HUES64 (cell line): ENCODE measurements at regions not wholly inside any gene's neighbourhood (a gene's known extent, or its start where the extent isn't known, plus 50 kb on each side); places are given as distances from the start of the nearest gene placed in this dataset.
"Not testable (repeated sequence)": the region's sequence is repeated elsewhere in the genome, so short reads cannot be mapped to it uniquely, and the experiment has no call there.

Experiments
- H3K27ac ChIP-seq: 2 replicates; pipeline ENCODE4 v1.7.0; 2013; ENCODE audit warnings: low read depth, low read length, inconsistent platforms
- H3K27me3 ChIP-seq: 2 replicates; pipeline ENCODE4 v1.6.1; 2013; ENCODE audit warnings: mild to moderate bottlenecking, low read length; ENCODE audit not compliant: insufficient read depth
- H3K36me3 ChIP-seq: 2 replicates; pipeline ENCODE4 v1.6.1; 2013; ENCODE audit warnings: mild to moderate bottlenecking, low read length; ENCODE audit not compliant: insufficient read depth
- H3K4me1 ChIP-seq: 2 replicates; pipeline ENCODE4 v1.6.1; 2013; ENCODE audit warnings: mild to moderate bottlenecking, low read length, moderate library complexity; ENCODE audit not compliant: insufficient read depth
- H3K4me3 ChIP-seq: 2 replicates; pipeline ENCODE4 v1.5.1; 2013; ENCODE audit warnings: mild to moderate bottlenecking, low read length, moderate library complexity
- H3K9ac ChIP-seq: 2 replicates; pipeline ENCODE4 v1.6.1; 2013; ENCODE audit warnings: mild to moderate bottlenecking, low read depth, low read length
- H3K9me3 ChIP-seq: 2 replicates; pipeline ENCODE4 v1.6.1; 2013; ENCODE audit warnings: low read depth, low read length; ENCODE audit not compliant: insufficient read depth
- WGBS: fragments of 150-250, 120-280 bp; methylation state at CpG from one replicate; pipeline ENCODE4 v1.1.7; 2013; ENCODE audit warnings: missing lambda C conversion rate; 5-methylcytosine and 5-hydroxymethylcytosine counted together

DNA sequence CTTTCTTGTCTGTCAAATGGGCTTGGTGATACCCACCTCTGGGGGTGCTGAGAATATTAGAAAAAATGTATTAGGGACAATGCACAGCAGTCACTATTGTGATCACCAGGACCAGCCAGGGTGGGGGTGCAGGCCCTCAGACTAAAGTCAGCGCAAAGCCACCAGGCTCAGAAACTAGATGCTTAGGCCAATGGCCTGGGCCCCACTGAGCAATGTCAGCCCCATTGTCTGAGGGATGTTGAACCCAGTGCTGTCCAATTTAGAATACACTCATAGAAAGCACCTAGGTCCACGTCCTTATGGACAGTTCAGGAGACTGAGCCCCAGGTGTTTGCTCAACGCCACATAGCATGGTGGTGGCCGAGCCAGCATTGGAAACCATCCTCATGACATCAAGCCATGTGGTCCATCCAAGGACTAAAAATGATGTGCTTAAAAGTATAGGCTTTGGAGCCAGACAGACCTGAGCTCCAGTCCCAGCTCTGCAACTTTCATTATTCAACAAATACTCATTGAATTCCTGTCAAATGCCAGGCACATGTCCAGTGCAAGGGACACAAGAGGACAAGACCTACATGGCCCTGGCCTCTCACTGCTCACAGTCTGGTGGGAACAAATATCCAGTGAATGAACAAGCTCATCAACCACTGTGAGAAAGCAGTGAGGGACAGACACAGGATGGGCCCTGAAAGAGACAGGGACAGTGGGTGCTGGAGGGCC is 273.8 kb downstream of the MATN1 start:
- no peak overlapping the region for H3K4me3 ChIP-seq
- H3K36me3 ChIP-seq = no peaks in the 10 kb centered on the region
- WGBS = 92% methylated on average over 4 of the region's 4 CpGs
- no peak overlapping the region for H3K27ac ChIP-seq
- H3K9me3 ChIP-seq = no peaks in the 10 kb centered on the region
- no peaks in the 10 kb centered on the region for H3K4me1 ChIP-seq
- no peak overlapping the region for H3K9ac ChIP-seq
- no peaks in the 10 kb centered on the region for H3K27me3 ChIP-seq

DNA sequence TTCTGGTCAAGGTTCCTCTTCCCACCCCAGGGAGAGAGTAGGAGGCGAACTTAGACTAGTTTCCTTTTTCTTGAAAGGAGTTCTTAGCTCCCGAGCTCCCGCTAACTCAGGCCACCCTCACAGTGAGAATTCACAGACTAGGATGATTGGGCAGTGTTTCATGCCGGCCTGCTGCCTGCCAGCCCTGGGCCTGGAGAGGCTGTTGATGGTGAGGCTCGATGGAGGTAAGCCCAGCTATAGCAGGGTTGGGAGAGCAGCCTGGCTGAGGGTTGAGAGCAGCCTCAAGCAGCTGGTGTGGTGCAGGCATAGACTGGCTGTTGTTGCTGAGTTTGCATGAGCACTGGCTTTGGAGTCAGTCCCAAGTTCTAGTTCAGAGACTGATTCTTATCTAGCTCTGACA is 274.4 kb downstream of the MATN1 start:
- Histone ChIP-seq H3K27ac (no peak overlapping the region), H3K4me1 (no peaks in the 10 kb centered on the region), H3K9ac (no peak overlapping the region), H3K27me3 (no peaks in the 10 kb centered on the region), H3K4me3 (no peak overlapping the region), H3K36me3 (no peaks in the 10 kb centered on the region), H3K9me3 (no peaks in the 10 kb centered on the region)
- WGBS = 90% methylated on average over 5 of the region's 5 CpGs

DNA sequence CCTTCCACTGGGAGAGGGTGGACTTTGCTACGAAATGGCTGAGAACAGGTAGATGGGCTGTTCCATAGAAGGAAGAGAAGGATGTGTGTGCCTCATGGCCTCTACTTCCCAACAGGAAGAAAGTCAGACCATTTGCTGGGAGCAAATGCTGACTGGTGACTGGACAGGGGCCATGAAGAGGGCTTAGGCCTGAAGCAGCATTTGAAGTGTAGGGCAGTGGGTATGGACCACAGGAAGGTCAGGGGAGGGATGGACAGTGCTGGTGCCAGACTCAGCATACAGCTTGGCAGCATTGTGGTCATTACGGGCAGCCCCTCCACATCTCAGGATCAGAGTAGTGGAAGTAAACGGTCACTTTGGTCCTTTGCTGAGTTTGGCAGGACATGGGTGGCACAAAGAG is 275.7 kb downstream of the MATN1 start:
- Histone ChIP-seq H3K4me1 (no peaks in the 10 kb centered on the region), H3K27me3 (no peaks in the 10 kb centered on the region), H3K9ac (no peak overlapping the region), H3K27ac (no peak overlapping the region), H3K9me3 (no peaks in the 10 kb centered on the region), H3K4me3 (no peak overlapping the region), H3K36me3 (no peaks in the 10 kb centered on the region)
- 94% methylated on average over 3 of the region's 3 CpGs for WGBS

- Histone ChIP-seq H3K27ac (no peak overlapping the region), H3K9ac (no peak overlapping the region), H3K27me3 (no peaks in the 10 kb centered on the region), H3K4me1 (no peaks in the 10 kb centered on the region), H3K36me3 (no peaks in the 10 kb centered on the region), H3K4me3 (no peak overlapping the region), H3K9me3 (no peaks in the 10 kb centered on the region)
- WGBS = 71% methylated on average over 6 of the region's 6 CpGs
Measured at GRCh38 chr1:30447080-30447479, 276.3 kb downstream of the MATN1 start.

DNA sequence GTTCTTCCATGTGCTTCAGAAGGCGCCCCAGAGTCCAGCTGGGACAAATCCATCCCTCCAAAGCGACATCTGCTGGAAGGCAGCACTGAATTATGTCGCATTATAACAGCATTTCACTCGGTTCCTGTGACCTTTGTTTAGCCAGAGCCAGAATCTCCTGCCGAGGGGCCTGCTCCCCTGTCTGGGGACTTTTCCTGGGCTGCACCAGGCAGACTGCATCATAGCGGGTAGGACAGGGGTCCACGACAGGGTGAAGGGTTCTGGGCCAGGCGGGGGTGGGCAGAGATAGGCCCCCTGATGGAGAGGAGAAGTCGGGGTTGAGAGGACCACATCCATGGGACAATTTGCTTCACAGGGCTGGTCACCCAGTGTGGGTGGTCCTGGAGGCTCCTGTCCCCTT is 276.9 kb downstream of the MATN1 start:
- Histone ChIP-seq H3K4me3 (no peak overlapping the region), H3K36me3 (no peaks in the 10 kb centered on the region), H3K4me1 (no peaks in the 10 kb centered on the region), H3K9me3 (no peaks in the 10 kb centered on the region), H3K27ac (no peak overlapping the region), H3K27me3 (no peaks in the 10 kb centered on the region), H3K9ac (no peak overlapping the region)
- WGBS = 91% methylated on average over 9 of the region's 9 CpGs

DNA sequence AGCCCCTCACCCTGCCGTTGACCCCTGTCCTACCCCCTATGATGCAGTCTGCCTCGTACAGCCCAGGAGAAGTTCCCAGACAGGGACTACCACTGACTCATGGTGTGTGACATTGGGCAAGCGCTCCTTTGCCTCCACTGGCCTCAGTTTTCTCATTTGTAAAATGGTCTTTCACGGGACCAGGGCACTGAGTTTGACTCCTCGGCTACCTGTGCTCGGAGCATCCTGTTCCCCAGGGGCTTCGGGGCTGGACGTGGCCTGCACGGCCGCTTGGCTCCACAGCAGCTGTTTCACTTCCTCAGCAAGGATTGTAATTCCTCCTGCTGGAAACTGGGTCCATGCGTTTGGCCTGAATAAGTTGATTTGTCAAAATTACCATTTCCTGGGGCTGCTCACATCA is 277.3 kb downstream of the MATN1 start:
- Histone ChIP-seq H3K27ac (no peak overlapping the region), H3K27me3 (no peaks in the 10 kb centered on the region), H3K4me1 (no peaks in the 10 kb centered on the region), H3K4me3 (no peak overlapping the region), H3K9me3 (no peaks in the 10 kb centered on the region), H3K36me3 (no peaks in the 10 kb centered on the region), H3K9ac (no peak overlapping the region)
- 87% methylated on average over 11 of the region's 11 CpGs for WGBS

DNA sequence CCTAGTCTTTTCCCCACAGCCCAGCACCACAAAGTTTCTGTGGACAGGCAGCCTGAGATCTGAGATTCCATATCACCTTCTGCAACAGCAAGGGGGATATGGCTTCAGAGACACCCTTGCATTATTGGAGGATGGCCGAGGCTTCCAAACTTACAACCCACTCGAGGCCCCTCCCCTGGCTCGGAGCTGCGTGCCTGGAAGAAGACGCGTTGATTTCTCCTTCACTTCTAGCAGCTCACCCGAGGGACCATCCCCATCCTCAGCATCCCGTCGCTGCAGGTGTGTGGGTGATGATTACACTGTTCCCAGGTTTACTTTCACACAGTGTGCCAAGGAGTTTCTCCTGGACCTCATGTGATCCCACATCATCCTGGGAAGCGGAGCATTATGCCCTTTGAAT is 277.9 kb downstream of the MATN1 start:
- H3K4me3 ChIP-seq = no peak overlapping the region
- H3K9me3 ChIP-seq = no peaks in the 10 kb centered on the region
- no peaks in the 10 kb centered on the region for H3K4me1 ChIP-seq
- 97% methylated on average over 10 of the region's 10 CpGs for WGBS
- no peak overlapping the region for H3K9ac ChIP-seq
- no peaks in the 10 kb centered on the region for H3K36me3 ChIP-seq
- no peak overlapping the region for H3K27ac ChIP-seq
- H3K27me3 ChIP-seq = no peaks in the 10 kb centered on the region

GRCh38 chr1:30444850-30445249 is 278.5 kb downstream of the MATN1 start:
- no peak overlapping the region for H3K9ac ChIP-seq
- no peak overlapping the region for H3K27ac ChIP-seq
- H3K4me1 ChIP-seq = no peaks in the 10 kb centered on the region
- H3K9me3 ChIP-seq = no peaks in the 10 kb centered on the region
- no peak overlapping the region for H3K4me3 ChIP-seq
- H3K36me3 ChIP-seq = no peaks in the 10 kb centered on the region
- no peaks in the 10 kb centered on the region for H3K27me3 ChIP-seq
- 88% methylated on average over 2 of the region's 2 CpGs for WGBS

GRCh38 chr1:30444401-30444800 is 279.0 kb downstream of the MATN1 start:
- no peak overlapping the region for H3K9ac ChIP-seq
- H3K36me3 ChIP-seq = no peaks in the 10 kb centered on the region
- no peaks in the 10 kb centered on the region for H3K9me3 ChIP-seq
- H3K27me3 ChIP-seq = no peaks in the 10 kb centered on the region
- H3K27ac ChIP-seq = no peak overlapping the region
- H3K4me3 ChIP-seq = no peak overlapping the region
- WGBS = 95% methylated on average over 1 of the region's 1 CpG
- no peaks in the 10 kb centered on the region for H3K4me1 ChIP-seq

DNA sequence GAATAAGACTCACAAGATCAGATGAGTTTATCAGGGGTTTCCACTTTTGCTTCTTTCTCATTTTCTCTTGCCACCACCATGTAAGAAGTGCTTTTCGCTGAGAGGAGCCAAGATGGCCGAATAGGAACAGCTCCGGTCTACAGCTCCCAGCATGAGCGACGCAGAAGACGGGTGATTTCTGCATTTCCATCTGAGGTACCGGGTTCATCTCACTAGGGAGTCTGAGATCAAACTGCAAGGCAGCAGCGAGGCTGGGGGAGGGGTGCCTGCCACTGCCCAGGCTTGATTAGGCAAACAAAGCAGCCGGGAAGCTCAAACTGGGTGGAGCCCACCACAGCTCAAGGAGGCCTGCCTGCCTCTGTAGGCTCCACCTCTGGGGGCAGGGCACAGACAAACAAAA is 285.1 kb downstream of the MATN1 start:
- WGBS = 60% methylated on average over 8 of the region's 9 CpGs
- not testable (repeated sequence) for H3K27me3 ChIP-seq, H3K9ac ChIP-seq, H3K4me1 ChIP-seq, H3K27ac ChIP-seq, H3K4me3 ChIP-seq, H3K36me3 ChIP-seq
- H3K9me3 ChIP-seq = peaks cover 11% of the 10 kb centered on the region

DNA sequence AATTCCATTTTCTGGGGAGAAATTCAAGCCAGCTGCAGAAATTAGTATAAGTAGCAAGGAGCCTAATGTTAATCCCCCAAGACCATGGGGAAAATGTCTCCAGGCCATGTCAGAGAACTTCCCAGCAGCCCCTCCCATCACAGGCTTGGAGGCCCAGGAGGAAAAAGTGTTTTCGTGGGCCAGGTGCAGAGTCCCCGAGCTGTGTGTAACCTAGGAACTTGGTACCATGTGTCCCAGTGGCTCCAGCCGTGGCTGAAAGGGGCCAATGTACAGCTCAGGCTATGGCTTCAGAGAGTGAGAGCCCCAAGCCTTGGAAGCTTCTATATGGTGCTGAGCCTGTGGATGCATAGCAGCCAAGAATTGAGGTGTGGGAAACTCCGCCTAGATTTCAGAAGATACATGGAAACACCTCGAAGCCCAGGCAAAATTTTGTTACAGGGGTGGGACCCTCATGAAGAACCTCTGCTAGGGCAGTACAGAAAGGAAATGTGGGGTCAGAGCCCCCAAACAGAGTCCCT is 286.3 kb downstream of the MATN1 start:
- no peak overlapping the region for H3K4me3 ChIP-seq
- no peak overlapping the region for H3K9ac ChIP-seq
- no peaks in the 10 kb centered on the region; the same call in 1 of the 2 replicates for H3K27me3 ChIP-seq
- 94% methylated on average over 5 of the region's 5 CpGs for WGBS
- H3K9me3 ChIP-seq = peaks cover 11% of the 10 kb centered on the region
- H3K27ac ChIP-seq = no peak overlapping the region
- H3K4me1 ChIP-seq = no peaks in the 10 kb centered on the region
- H3K36me3 ChIP-seq = no peaks in the 10 kb centered on the region

- H3K4me3 ChIP-seq = no peak overlapping the region
- no peak overlapping the region for H3K27ac ChIP-seq
- H3K9ac ChIP-seq = no peak overlapping the region
- H3K4me1 ChIP-seq = 0 out of 2 replicates have a peak, but pooled peaks cover 4% of the 10 kb centered on the region
- WGBS = 50% methylated on average over 1 of the region's 2 CpGs
- H3K9me3 ChIP-seq = 0 out of 2 replicates have a peak, but pooled peaks cover 4% of the 10 kb centered on the region
- H3K36me3 ChIP-seq = no peaks in the 10 kb centered on the region
- peaks cover 2% of the 10 kb centered on the region; the same call in 1 of the 2 replicates for H3K27me3 ChIP-seq
Measured at GRCh38 chr1:30427545-30427944, 295.8 kb downstream of the MATN1 start.
